ENCODE measurements at regions not wholly inside any gene's neighbourhood (a gene's known extent, or its start where the extent isn't known, plus 50 kb on each side); places are given as distances from the start of the nearest gene placed in this dataset.
"Not testable (repeated sequence)": the region's sequence is repeated elsewhere in the genome, so short reads cannot be mapped to it uniquely, and the experiment has no call there.

- not testable (repeated sequence) for TF ChIP-seq CTCF (IDR thresholded peaks at IDR 0.05; ENCODE audit: extremely low read depth in 1 of 2, insufficient read depth in 1 of 2, low read depth in 1 of 2, low read length in 2 of 2); EZH2 (IDR thresholded peaks at IDR 0.05; ENCODE audit: borderline replicate concordance, low read depth, low read length, severe bottlenecking); JUN (IDR thresholded peaks at IDR 0.05; ENCODE audit: borderline replicate concordance, insufficient read depth, insufficient read length, low read depth); POLR2AphosphoS5 (IDR thresholded peaks at IDR 0.05; ENCODE audit: insufficient read depth, low read depth, low read length)
Measured at GRCh38 chr3:5775100-5775499, 587.6 kb downstream of the EDEM1 start.

All from endothelial cell of umbilical vein (primary cell).